ENCODE measurements at regions not wholly inside any gene's neighbourhood (a gene's known extent, or its start where the extent isn't known, plus 50 kb on each side); places are given as distances from the start of the nearest gene placed in this dataset.

DNA sequence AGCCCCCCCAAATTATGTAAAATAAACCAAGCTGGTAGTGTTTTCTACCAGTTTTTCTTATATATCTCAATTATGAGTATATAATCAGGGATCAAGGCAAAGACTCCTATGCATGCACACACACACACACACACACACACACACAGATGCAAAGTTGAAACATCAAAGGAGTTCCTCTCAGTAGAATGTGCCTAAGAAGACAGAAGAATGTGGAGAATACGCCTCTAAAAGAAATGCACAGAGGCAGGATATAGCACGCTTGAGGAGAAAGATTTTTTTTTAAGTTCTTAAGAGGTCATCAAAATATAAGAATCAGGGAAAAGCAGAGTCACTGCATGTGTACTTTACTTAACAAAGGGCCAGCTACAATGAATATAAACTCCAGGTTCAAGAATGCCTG, 138.2 kb upstream of the CLEC14A start:
- CTCF ChIA-PET, result no interaction called here
- H3K36me3 Mint-ChIP-seq, result no peaks in the 10 kb centered on the region
- H3K27ac Mint-ChIP-seq, result no peak overlapping the region
- no peaks in the 10 kb centered on the region for H3K4me1 Mint-ChIP-seq
- H3K4me1 ChIP-seq (ENCODE audit: control insufficient read depth in 1 of 2, extremely low read depth in 1 of 2, insufficient read depth in 2 of 2, low read length in 2 of 2), result no peaks in the 10 kb centered on the region
- H3K36me3 ChIP-seq (ENCODE audit: control insufficient read depth in 2 of 2, extremely low read depth in 1 of 2, insufficient read depth in 1 of 2, low read length in 1 of 2), result no peaks in the 10 kb centered on the region
- DNase-seq (no peak), ATAC-seq (replicated peaks in 1 of 4) (no peak)
- H3K9me3 ChIP-seq, result no peaks in the 10 kb centered on the region
- no CpG with 5 or more reads among the region's 2 CpGs for WGBS (ENCODE audit: insufficient coverage)
- no peak overlapping the region for H3K4me3 Mint-ChIP-seq
- H3K27me3 Mint-ChIP-seq, result peaks cover 0 to 5% of the 10 kb centered on the region in 2 donors
- H3K4me3 ChIP-seq (ENCODE audit: control insufficient read depth in 1 of 2, extremely low read depth in 1 of 2, low read length in 1 of 2), result no peak overlapping the region
- no peak overlapping the region for H3K27ac ChIP-seq (ENCODE audit: low read length)
- H3K27me3 ChIP-seq (replicated peaks in 1 of 2; ENCODE audit: control insufficient read depth in 2 of 2, extremely low read depth in 1 of 2, insufficient read depth in 2 of 2, low read length in 1 of 2), result no peaks in the 10 kb centered on the region
- H3K9me3 Mint-ChIP-seq, result peaks cover 0 to 4% (median 0%) of the 10 kb centered on the region in 3 donors
- POLR2A ChIA-PET, result no interaction called here

DNA sequence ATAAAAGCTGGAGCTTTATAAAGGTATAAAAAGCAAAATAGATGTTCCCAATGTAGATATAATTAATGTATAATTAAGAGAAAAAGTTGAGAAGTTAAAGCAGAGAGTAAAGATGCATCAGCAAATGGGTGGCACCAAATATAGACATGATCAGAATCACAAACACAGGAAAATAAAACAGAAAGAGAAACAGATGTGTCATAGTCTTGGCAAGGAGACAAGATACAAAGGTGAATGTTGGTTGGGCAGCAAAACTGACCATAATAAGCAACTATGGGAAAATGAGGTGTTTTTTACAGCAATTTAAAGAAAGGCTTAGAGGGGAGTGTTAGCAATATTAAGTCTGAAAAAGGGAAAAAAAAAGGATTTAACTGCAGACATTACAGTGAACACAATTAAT, 135.4 kb upstream of the CLEC14A start:
- H3K4me3 ChIP-seq (ENCODE audit: control insufficient read depth in 1 of 2, extremely low read depth in 1 of 2, low read length in 1 of 2), result no peak overlapping the region
- no peak overlapping the region for H3K4me3 Mint-ChIP-seq
- no peak overlapping the region for H3K27ac Mint-ChIP-seq
- H3K9me3 ChIP-seq, result no peaks in the 10 kb centered on the region
- no peaks in the 10 kb centered on the region for H3K4me1 Mint-ChIP-seq
- ChIA-PET CTCF (interaction anchor here in 1 of 2 donors (0.6 kb wide), 1 partner anchor 751 kb away, joined by 3 read pairs; no protein-coding TSS in a partner anchor), POLR2A (no interaction called here)
- peaks cover 0 to 4% (median 0%) of the 10 kb centered on the region in 3 donors for H3K9me3 Mint-ChIP-seq
- no peak for ATAC-seq (replicated peaks in 1 of 4)
- H3K4me1 ChIP-seq (ENCODE audit: control insufficient read depth in 1 of 2, extremely low read depth in 1 of 2, insufficient read depth in 2 of 2, low read length in 2 of 2), result no peaks in the 10 kb centered on the region
- H3K36me3 Mint-ChIP-seq, result no peaks in the 10 kb centered on the region
- H3K27me3 ChIP-seq (replicated peaks in 1 of 2; ENCODE audit: control insufficient read depth in 2 of 2, extremely low read depth in 1 of 2, insufficient read depth in 2 of 2, low read length in 1 of 2), result no peaks in the 10 kb centered on the region
- H3K27ac ChIP-seq (ENCODE audit: low read length), result no peak overlapping the region
- peaks cover 0 to 5% of the 10 kb centered on the region in 2 donors for H3K27me3 Mint-ChIP-seq
- no peaks in the 10 kb centered on the region for H3K36me3 ChIP-seq (ENCODE audit: control insufficient read depth in 2 of 2, extremely low read depth in 1 of 2, insufficient read depth in 1 of 2, low read length in 1 of 2)
- DNase-seq, result no peak

DNA sequence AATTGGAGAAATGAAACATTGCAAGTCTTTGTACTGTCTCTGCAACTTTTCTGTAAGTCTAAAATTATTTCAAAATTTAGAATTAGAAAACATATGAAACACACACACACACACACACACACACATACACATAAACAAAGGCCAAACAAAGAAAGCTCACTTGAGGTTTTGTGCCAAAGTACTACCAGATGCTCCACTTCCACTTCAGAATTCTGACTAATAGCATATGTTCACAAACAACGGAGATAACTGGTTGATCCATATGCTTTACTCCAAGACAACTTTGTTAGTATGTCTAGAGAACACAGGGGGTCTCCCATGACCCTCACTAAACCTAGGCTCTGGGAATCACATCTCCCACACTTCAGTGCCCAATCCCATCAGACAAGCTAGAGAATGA, 133.8 kb upstream of the CLEC14A start:
- H3K9me3 Mint-ChIP-seq, result peaks cover 0 to 4% (median 0%) of the 10 kb centered on the region in 3 donors

DNA sequence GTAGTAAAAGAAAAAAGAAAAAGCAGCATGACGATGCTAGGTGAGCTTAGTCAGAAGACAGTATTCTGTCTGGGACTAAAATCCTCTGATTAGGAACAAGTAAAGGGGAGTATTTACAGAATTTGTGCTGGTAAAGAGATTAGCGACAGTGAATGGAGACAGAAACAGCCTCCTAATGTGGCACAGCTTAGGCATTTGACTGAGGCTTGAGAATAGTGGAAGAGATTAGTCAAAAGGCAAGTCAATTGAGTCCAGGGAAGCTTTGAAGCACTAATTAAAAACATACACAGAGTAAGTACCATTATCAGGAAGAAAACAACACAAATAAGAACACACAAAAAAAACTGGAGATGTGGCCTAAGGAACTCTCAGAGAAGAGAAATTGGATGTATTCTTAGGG, 131.9 kb upstream of the CLEC14A start:
- H3K9me3 ChIP-seq, result no peaks in the 10 kb centered on the region
- DNase-seq (no peak), ATAC-seq (replicated peaks in 1 of 4) (no peak)
- no peaks in the 10 kb centered on the region for H3K4me1 ChIP-seq (ENCODE audit: control insufficient read depth in 1 of 2, extremely low read depth in 1 of 2, insufficient read depth in 2 of 2, low read length in 2 of 2)
- Mint-ChIP-seq H3K36me3 (no peaks in the 10 kb centered on the region), H3K27ac (no peak overlapping the region), H3K4me3 (no peak overlapping the region), H3K9me3 (no peaks in the 10 kb centered on the region), H3K4me1 (no peaks in the 10 kb centered on the region), H3K27me3 (peaks cover 0 to 5% of the 10 kb centered on the region in 2 donors)
- no peaks in the 10 kb centered on the region for H3K36me3 ChIP-seq (ENCODE audit: control insufficient read depth in 2 of 2, extremely low read depth in 1 of 2, insufficient read depth in 1 of 2, low read length in 1 of 2)
- H3K27me3 ChIP-seq (replicated peaks in 1 of 2; ENCODE audit: control insufficient read depth in 2 of 2, extremely low read depth in 1 of 2, insufficient read depth in 2 of 2, low read length in 1 of 2), result no peaks in the 10 kb centered on the region
- POLR2A ChIA-PET, result no interaction called here
- H3K27ac ChIP-seq (ENCODE audit: low read length), result no peak overlapping the region
- no peak overlapping the region for H3K4me3 ChIP-seq (ENCODE audit: control insufficient read depth in 1 of 2, extremely low read depth in 1 of 2, low read length in 1 of 2)
- CTCF ChIA-PET, result interaction anchor here in 1 of 2 donors (0.7 kb wide), 1 partner anchor 146 kb away, joined by 3 read pairs; no protein-coding TSS in a partner anchor
- WGBS (ENCODE audit: insufficient coverage), result no CpG with 5 or more reads among the region's 2 CpGs

More for the DNA sequence above, 133.8 kb upstream of the CLEC14A start:
- Histone ChIP-seq H3K27ac (ENCODE audit: low read length) (no peak overlapping the region), H3K4me1 (ENCODE audit: control insufficient read depth in 1 of 2, extremely low read depth in 1 of 2, insufficient read depth in 2 of 2, low read length in 2 of 2) (no peaks in the 10 kb centered on the region), H3K36me3 (ENCODE audit: control insufficient read depth in 2 of 2, extremely low read depth in 1 of 2, insufficient read depth in 1 of 2, low read length in 1 of 2) (no peaks in the 10 kb centered on the region), H3K4me3 (ENCODE audit: control insufficient read depth in 1 of 2, extremely low read depth in 1 of 2, low read length in 1 of 2) (no peak overlapping the region), H3K9me3 (no peaks in the 10 kb centered on the region), H3K27me3 (replicated peaks in 1 of 2; ENCODE audit: control insufficient read depth in 2 of 2, extremely low read depth in 1 of 2, insufficient read depth in 2 of 2, low read length in 1 of 2) (no peaks in the 10 kb centered on the region)
- ChIA-PET CTCF (no interaction called here), POLR2A (no interaction called here)
- DNase-seq (no peak), ATAC-seq (replicated peaks in 1 of 4) (no peak)
- Mint-ChIP-seq H3K4me3 (no peak overlapping the region), H3K27me3 (peaks cover 0 to 5% of the 10 kb centered on the region in 2 donors), H3K4me1 (no peaks in the 10 kb centered on the region), H3K36me3 (no peaks in the 10 kb centered on the region), H3K27ac (no peak overlapping the region)
- no CpG with 5 or more reads among the region's 1 CpG for WGBS (ENCODE audit: insufficient coverage)

DNA sequence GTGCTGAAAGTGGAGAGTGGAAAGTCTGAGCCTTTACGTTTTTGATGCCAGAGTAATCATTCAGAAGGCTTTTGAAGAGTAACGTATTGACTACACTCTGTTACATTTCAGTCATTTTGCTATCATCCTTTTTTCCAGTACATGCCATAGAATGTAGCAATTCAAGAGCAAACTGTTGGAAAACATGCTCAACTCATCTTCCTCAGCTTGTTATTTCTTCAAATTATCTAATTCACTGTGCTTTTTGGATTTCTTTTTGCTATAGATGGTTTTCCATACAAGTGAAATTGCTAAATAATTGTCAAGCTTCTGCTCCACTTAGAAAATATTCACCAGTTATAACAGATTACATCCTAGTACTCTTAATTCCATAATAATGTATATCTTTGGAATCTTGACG, 129.9 kb upstream of the CLEC14A start:
- H3K9me3 Mint-ChIP-seq, result no peaks in the 10 kb centered on the region
- no CpG with 5 or more reads among the region's 3 CpGs for WGBS (ENCODE audit: insufficient coverage)
- POLR2A ChIA-PET, result no interaction called here
- Histone ChIP-seq H3K9me3 (no peaks in the 10 kb centered on the region), H3K27me3 (replicated peaks in 1 of 2; ENCODE audit: control insufficient read depth in 2 of 2, extremely low read depth in 1 of 2, insufficient read depth in 2 of 2, low read length in 1 of 2) (no peaks in the 10 kb centered on the region), H3K27ac (ENCODE audit: low read length) (no peak overlapping the region), H3K36me3 (ENCODE audit: control insufficient read depth in 2 of 2, extremely low read depth in 1 of 2, insufficient read depth in 1 of 2, low read length in 1 of 2) (no peaks in the 10 kb centered on the region), H3K4me3 (ENCODE audit: control insufficient read depth in 1 of 2, extremely low read depth in 1 of 2, low read length in 1 of 2) (no peak overlapping the region), H3K4me1 (ENCODE audit: control insufficient read depth in 1 of 2, extremely low read depth in 1 of 2, insufficient read depth in 2 of 2, low read length in 2 of 2) (no peaks in the 10 kb centered on the region)
- no peak for DNase-seq
- H3K27ac Mint-ChIP-seq, result no peak overlapping the region
- no peaks in the 10 kb centered on the region for H3K27me3 Mint-ChIP-seq
- no peaks in the 10 kb centered on the region for H3K4me1 Mint-ChIP-seq
- ATAC-seq (replicated peaks in 1 of 4), result no peak
- no peak overlapping the region for H3K4me3 Mint-ChIP-seq
- CTCF ChIA-PET, result no interaction called here
- no peaks in the 10 kb centered on the region for H3K36me3 Mint-ChIP-seq

DNA sequence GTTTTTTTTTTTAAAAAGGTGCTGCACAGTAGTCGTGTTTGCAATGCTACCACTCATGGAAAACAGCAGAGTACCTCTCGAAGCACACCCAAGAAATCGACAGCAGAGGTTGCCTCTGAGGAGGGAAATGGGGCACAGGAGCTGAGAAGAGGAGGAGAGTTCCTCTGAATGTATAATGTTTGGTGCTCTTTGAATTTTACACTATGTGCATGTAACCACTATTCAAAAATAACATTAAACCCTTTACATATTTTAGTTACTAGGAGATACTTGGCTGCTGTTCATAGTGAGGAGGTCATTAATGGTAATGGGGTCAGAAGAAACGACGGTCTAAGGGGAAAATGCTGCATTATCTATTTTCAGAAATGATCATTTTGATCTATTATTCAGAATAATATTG, 129.4 kb upstream of the CLEC14A start:
- no peaks in the 10 kb centered on the region for H3K27me3 ChIP-seq (replicated peaks in 1 of 2; ENCODE audit: control insufficient read depth in 2 of 2, extremely low read depth in 1 of 2, insufficient read depth in 2 of 2, low read length in 1 of 2)
- no peak overlapping the region for H3K4me3 ChIP-seq (ENCODE audit: control insufficient read depth in 1 of 2, extremely low read depth in 1 of 2, low read length in 1 of 2)
- WGBS (ENCODE audit: insufficient coverage), result no CpG with 5 or more reads among the region's 5 CpGs
- Mint-ChIP-seq H3K27ac (no peak overlapping the region), H3K4me1 (no peaks in the 10 kb centered on the region), H3K27me3 (no peaks in the 10 kb centered on the region), H3K36me3 (no peaks in the 10 kb centered on the region), H3K4me3 (no peak overlapping the region), H3K9me3 (no peaks in the 10 kb centered on the region)
- no peaks in the 10 kb centered on the region for H3K4me1 ChIP-seq (ENCODE audit: control insufficient read depth in 1 of 2, extremely low read depth in 1 of 2, insufficient read depth in 2 of 2, low read length in 2 of 2)
- DNase-seq (no peak), ATAC-seq (replicated peaks in 1 of 4) (no peak)
- no peak overlapping the region for H3K27ac ChIP-seq (ENCODE audit: low read length)
- ChIA-PET POLR2A (no interaction called here), CTCF (no interaction called here)
- no peaks in the 10 kb centered on the region for H3K36me3 ChIP-seq (ENCODE audit: control insufficient read depth in 2 of 2, extremely low read depth in 1 of 2, insufficient read depth in 1 of 2, low read length in 1 of 2)
- no peaks in the 10 kb centered on the region for H3K9me3 ChIP-seq

DNA sequence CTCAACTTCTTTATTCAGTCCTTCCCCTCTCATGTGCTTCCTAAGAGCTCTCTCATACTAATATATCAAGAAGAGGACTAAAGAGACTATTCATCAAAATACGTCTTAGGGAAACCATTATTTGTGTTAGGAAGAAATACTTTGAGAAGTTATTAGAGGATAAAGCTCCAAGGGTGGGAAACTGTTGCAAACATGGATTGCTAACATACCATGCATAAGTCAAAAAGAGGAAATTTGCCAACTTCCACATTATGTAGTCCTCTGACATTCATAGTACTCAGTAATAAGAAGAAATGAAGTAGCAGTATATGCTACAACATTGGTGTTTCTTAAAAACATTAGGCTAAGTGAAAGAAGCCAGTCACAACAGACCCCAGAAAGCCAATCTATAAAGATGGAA, 128.8 kb upstream of the CLEC14A start:
- Histone ChIP-seq H3K4me1 (ENCODE audit: control insufficient read depth in 1 of 2, extremely low read depth in 1 of 2, insufficient read depth in 2 of 2, low read length in 2 of 2) (no peaks in the 10 kb centered on the region), H3K4me3 (ENCODE audit: control insufficient read depth in 1 of 2, extremely low read depth in 1 of 2, low read length in 1 of 2) (no peak overlapping the region), H3K9me3 (no peaks in the 10 kb centered on the region), H3K27ac (ENCODE audit: low read length) (no peak overlapping the region), H3K27me3 (replicated peaks in 1 of 2; ENCODE audit: control insufficient read depth in 2 of 2, extremely low read depth in 1 of 2, insufficient read depth in 2 of 2, low read length in 1 of 2) (no peaks in the 10 kb centered on the region), H3K36me3 (ENCODE audit: control insufficient read depth in 2 of 2, extremely low read depth in 1 of 2, insufficient read depth in 1 of 2, low read length in 1 of 2) (no peaks in the 10 kb centered on the region)
- ChIA-PET POLR2A (no interaction called here), CTCF (no interaction called here)
- Mint-ChIP-seq H3K4me1 (no peaks in the 10 kb centered on the region), H3K9me3 (peaks cover 0 to 5% (median 4%) of the 10 kb centered on the region in 3 donors), H3K36me3 (no peaks in the 10 kb centered on the region), H3K27me3 (no peaks in the 10 kb centered on the region), H3K27ac (no peak overlapping the region), H3K4me3 (no peak overlapping the region)
- ATAC-seq (replicated peaks in 1 of 4), result no peak
- WGBS (ENCODE audit: insufficient coverage), result no CpG with 5 or more reads among the region's 1 CpG
- no peak for DNase-seq
